DOHH2 (cell line): ENCODE measurements at regions not wholly inside any gene's neighbourhood (a gene's known extent, or its start where the extent isn't known, plus 50 kb on each side); places are given as distances from the start of the nearest gene placed in this dataset.

ENCODE experiments used
- CTCF ChIP-seq: fragments of 200-600 bp; sonication (generic); IDR thresholded peaks from one replicate; pipeline ENCODE4 v1.5.1; 2014; ENCODE audit warnings: antibody characterized with exemption, mild to moderate bottlenecking, low read depth, low read length; ENCODE audit not compliant: poor library complexity, severe bottlenecking
- EZH2phosphoT487 ChIP-seq: fragments of 200-600 bp; sonication (generic); IDR thresholded peaks from 2 replicates; pipeline ENCODE4 v1.6.1; 2017; ENCODE audit warnings: borderline replicate concordance, mild to moderate bottlenecking, antibody characterized with exemption, low read length, moderate library complexity, mixed read lengths

GRCh38 chr4:106850691-106851090 is 185.4 kb downstream of the DKK2 start:
- TF ChIP-seq CTCF (no peak), EZH2phosphoT487 (no peak)
